SK-N-SH (cell line): ENCODE measurements at regions not wholly inside any gene's neighbourhood (a gene's known extent, or its start where the extent isn't known, plus 50 kb on each side); places are given as distances from the start of the nearest gene placed in this dataset.

Source experiments
- CTCF ChIA-PET: fragments of 300-600, 350-600 bp; formaldehyde crosslinking; extraction: SDS; loops from one replicate; lab custom pipeline; 2021; lab: Yijun Ruan, JAX
- POLR2A ChIA-PET: fragments of 350-600 bp; sonication (Branson Sonifier 250); formaldehyde crosslinking; extraction: SDS; loops from one replicate; lab custom pipeline; 2020; ENCODE audit warnings: antibody characterized with exemption, inconsistent platforms; lab: Yijun Ruan, JAX
- DNase-seq: peaks from one replicate; pipeline ENCODE4 v3.0.0; 2012
- H2AFZ ChIP-seq: fragments of 200-600 bp; sonication (generic); 2 replicates; pipeline ENCODE4 v1.8.1; 2016; ENCODE audit warnings: antibody characterized with exemption, mild to moderate bottlenecking, low read depth
- H3F3A ChIP-seq: fragments of 200-600 bp; sonication (generic); replicated peaks from 2 replicates; pipeline ENCODE3; 2016; ENCODE audit warnings: antibody characterized with exemption, mild to moderate bottlenecking; ENCODE audit not compliant: insufficient read depth
- H3K27ac ChIP-seq, 2 experiments: fragments of 200-500 bp in 1 of 2; fragments of 200-600 bp in 1 of 2; sonication (Bioruptor generic) in 1 of 2; sonication (generic), shearing (Covaris generic) in 1 of 2; 2 replicates each; pipeline versions ENCODE4 v1.5.1 to v1.6.1; 2014 to 2016; ENCODE audit warnings: low read depth in 2 of 2, inconsistent platforms in 1 of 2, low read length in 1 of 2, mild to moderate bottlenecking in 1 of 2, mixed read lengths in 1 of 2
- H3K27me3 ChIP-seq: fragments of 200-600 bp; sonication (generic), shearing (Covaris generic); 2 replicates; pipeline ENCODE4 v1.6.1; 2016; ENCODE audit warnings: mixed run types; ENCODE audit not compliant: insufficient read depth
- H3K36me3 ChIP-seq, 2 experiments: fragments of 200-500 bp in 1 of 2; fragments of 200-600 bp in 1 of 2; sonication (Bioruptor generic) in 1 of 2; sonication (generic) in 1 of 2; replicated peaks in 1 of 2; 2 replicates each; pipeline versions ENCODE3 to v1.5.1; 2014 to 2016; ENCODE audit warnings: low read length in 1 of 2, mild to moderate bottlenecking in 1 of 2; ENCODE audit not compliant: insufficient read depth in 2 of 2, control insufficient read depth in 1 of 2
- H3K4me1 ChIP-seq, 2 experiments: fragments of 200-500 bp in 1 of 2; fragments of 200-600 bp in 1 of 2; sonication (Bioruptor generic) in 1 of 2; sonication (generic), shearing (Covaris generic) in 1 of 2; 2 replicates each; pipeline versions ENCODE4 v1.5.1 to v1.6.1; 2014 to 2016; ENCODE audit warnings: low read depth in 1 of 2, low read length in 1 of 2, mixed run types in 1 of 2; ENCODE audit not compliant: insufficient read depth in 2 of 2, control insufficient read depth in 1 of 2
- H3K4me2 ChIP-seq: fragments of 200-600 bp; sonication (generic), shearing (Covaris generic); 2 replicates; pipeline ENCODE4 v1.6.1; 2017; ENCODE audit warnings: mixed run types
- H3K4me3 ChIP-seq, 2 experiments: fragments of 200-500 bp in 1 of 2; fragments of 200-600 bp in 1 of 2; sonication (Bioruptor generic) in 1 of 2; sonication (generic), shearing (Covaris generic) in 1 of 2; 2 replicates each; pipeline versions ENCODE4 v1.5.1 to v1.8.1; 2014 to 2016; ENCODE audit warnings: low read depth in 2 of 2, inconsistent platforms in 1 of 2, low read length in 1 of 2, mild to moderate bottlenecking in 1 of 2, mixed read lengths in 1 of 2, moderate library complexity in 1 of 2
- H3K79me2 ChIP-seq: fragments of 200-600 bp; sonication (generic); 2 replicates; pipeline ENCODE4 v1.8.1; 2017; ENCODE audit warnings: mild to moderate bottlenecking; ENCODE audit not compliant: insufficient read depth
- H3K9ac ChIP-seq: fragments of 200-600 bp; sonication (generic); 2 replicates; pipeline ENCODE4 v1.6.1; 2017; ENCODE audit warnings: mixed run types
- H3K9me2 ChIP-seq: fragments of 200-600 bp; sonication (generic); 2 replicates; pipeline ENCODE4 v1.6.1; 2017; ENCODE audit warnings: mixed run types
- H3K9me3 ChIP-seq: fragments of 200-600 bp; sonication (generic); 2 replicates; pipeline ENCODE4 v1.6.1; 2017; ENCODE audit warnings: mixed run types, mild to moderate bottlenecking, moderate library complexity
- H4K20me1 ChIP-seq: fragments of 200-600 bp; sonication (generic); 2 replicates; pipeline ENCODE4 v1.6.1; 2017; ENCODE audit warnings: mild to moderate bottlenecking, mixed run types; ENCODE audit not compliant: insufficient read depth
- EP300 ChIP-seq, 2 experiments: IDR thresholded peaks; 2 replicates each; pipeline versions ENCODE4 v1.4.0 to v1.6.1; 2012; ENCODE audit warnings: borderline replicate concordance in 1 of 2, low read depth in 1 of 2, low read length in 1 of 2
- EZH2phosphoT487 ChIP-seq: fragments of 200-600 bp; sonication (generic); IDR thresholded peaks from 2 replicates; pipeline ENCODE4 v1.6.1; 2017; ENCODE audit warnings: low read depth, mixed run types, mild to moderate bottlenecking, antibody characterized with exemption, moderate library complexity, borderline replicate concordance
- FOXJ3 ChIP-seq: sonication (generic); formaldehyde crosslinking; IDR thresholded peaks from 2 replicates; pipeline ENCODE4 v1.5.1; 2020; ENCODE audit warnings: mild to moderate bottlenecking, missing genetic modification reagents
- GABPA ChIP-seq: IDR thresholded peaks from 2 replicates; pipeline ENCODE4 v1.4.0; 2012; ENCODE audit warnings: low read depth, mild to moderate bottlenecking
- JUND ChIP-seq: IDR thresholded peaks from 2 replicates; pipeline ENCODE4 v1.4.0; 2012
- NRF1 ChIP-seq: IDR thresholded peaks from 2 replicates; pipeline ENCODE4 v1.6.1; 2012; ENCODE audit warnings: low read depth, mild to moderate bottlenecking, low read length
- RAD21 ChIP-seq: IDR thresholded peaks from 2 replicates; pipeline ENCODE4 v1.6.1; 2012; ENCODE audit warnings: mild to moderate bottlenecking, low read length
- RCOR1 ChIP-seq: fragments of 150-350 bp; IDR thresholded peaks from 2 replicates; pipeline ENCODE4 v1.6.1; 2017; ENCODE audit warnings: antibody characterized with exemption, low read length
- RFX5 ChIP-seq: IDR thresholded peaks from 2 replicates; pipeline ENCODE4 v1.6.1; 2012; ENCODE audit warnings: mild to moderate bottlenecking, improper control_type of control experiment, low read length
- SIN3A ChIP-seq: IDR thresholded peaks from 2 replicates; pipeline ENCODE4 v1.6.1; 2012; ENCODE audit warnings: low read depth, mild to moderate bottlenecking, low read length, moderate library complexity, borderline replicate concordance
- SMC3 ChIP-seq: IDR thresholded peaks from 2 replicates; pipeline ENCODE4 v1.6.1; 2012; ENCODE audit warnings: low read depth, low read length, improper control_type of control experiment
- TAF1 ChIP-seq: IDR thresholded peaks from 2 replicates; pipeline ENCODE4 v1.6.1; 2012; ENCODE audit warnings: low read depth, mild to moderate bottlenecking, low read length, moderate library complexity, borderline replicate concordance
- TCF12 ChIP-seq: IDR thresholded peaks from 2 replicates; pipeline ENCODE4 v1.4.0; 2012
- YY1 ChIP-seq: IDR thresholded peaks from 2 replicates; pipeline ENCODE4 v1.4.0; 2012; ENCODE audit warnings: low read depth, mild to moderate bottlenecking
- WGBS: methylation state at CpG from one replicate; pipeline ENCODE4 v1.1.6; 2017; ENCODE audit warnings: low lambda C conversion rate; 5-methylcytosine and 5-hydroxymethylcytosine counted together
- TF ChIP-seq, protein P1 (sequence below): IDR thresholded peaks from 2 replicates; pipeline ENCODE4 v1.4.0; 2012; ENCODE audit warnings: low read depth, borderline replicate concordance
- TF ChIP-seq, protein P2 (sequence below): fragments of 150-350 bp; IDR thresholded peaks from 2 replicates; pipeline ENCODE4 v1.6.1; 2016; ENCODE audit warnings: mild to moderate bottlenecking, low read depth, low read length
- TF ChIP-seq, protein P3 (sequence below): IDR thresholded peaks from 2 replicates; pipeline ENCODE4 v1.4.0; 2012; ENCODE audit warnings: low read depth, borderline replicate concordance
- TF ChIP-seq, protein P4 (sequence below): fragments of 200-600 bp; sonication (generic); IDR thresholded peaks from 2 replicates; pipeline ENCODE4 v1.6.1; 2017; ENCODE audit warnings: antibody characterized with exemption, mild to moderate bottlenecking, moderate library complexity

DNA sequence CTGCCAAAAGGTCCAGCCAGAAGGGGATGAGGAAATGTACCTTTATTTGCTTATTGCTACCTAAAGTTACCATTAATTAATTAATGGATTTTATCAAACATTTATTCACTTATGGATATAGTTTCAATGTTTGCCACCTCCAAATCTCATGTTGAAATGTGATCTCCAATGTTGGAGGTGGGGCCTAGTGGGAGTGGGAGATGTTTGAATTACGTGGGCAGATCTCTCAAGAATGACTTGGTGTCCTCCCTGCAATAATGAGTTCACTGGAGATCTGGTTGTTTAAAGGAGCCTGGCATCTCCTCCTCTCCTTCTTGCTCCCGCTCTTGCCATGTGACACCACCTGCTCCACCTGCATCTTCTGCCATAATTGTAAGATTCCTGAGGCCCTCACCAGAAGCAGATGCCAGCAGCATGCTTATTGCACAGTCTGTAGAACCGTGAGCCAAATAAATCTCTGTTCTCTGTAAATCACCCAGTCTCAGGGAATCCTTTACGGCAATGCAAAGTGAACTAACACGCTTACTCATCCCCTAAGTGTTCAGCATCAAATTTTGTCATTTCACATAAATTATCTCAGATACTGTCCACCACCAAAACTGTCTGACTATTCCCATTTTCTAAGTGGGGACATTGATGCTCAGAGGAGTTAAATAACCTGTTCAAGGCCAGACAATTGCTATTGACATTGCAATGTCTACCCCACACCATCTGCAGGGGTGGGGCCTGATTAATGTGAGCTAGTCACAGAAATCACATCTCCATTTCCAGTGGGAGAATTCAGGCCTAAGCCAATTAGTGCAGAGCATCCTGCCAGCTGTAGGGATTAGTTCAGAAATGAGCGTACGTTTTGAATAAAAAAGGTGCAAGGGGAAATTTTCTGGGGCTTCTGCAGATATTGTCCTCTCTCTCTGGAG, 51.6 kb upstream of the SYN3 start:
- no peaks in the 10 kb centered on the region for H3K36me3 ChIP-seq
- WGBS: 34% methylated on average over 7 of the region's 7 CpGs
- peaks cover 0 to 7% of the 10 kb centered on the region in 2 experiments; a peak in 2 of 4 replicates for H3K4me1 ChIP-seq
- ChIA-PET POLR2A (no interaction called here), CTCF (interaction anchor here (1.0 to 2.9 kb wide), 4 partner anchors 11 to 92 kb away, joined by 5 to 11 read pairs (median 7); partner anchors contain the start of gene SYN3)
- H3K9me2 ChIP-seq: no peaks in the 10 kb centered on the region
- DNase-seq: no peak
- no peak overlapping the region for H2AFZ ChIP-seq
- H3K9ac ChIP-seq: no peak overlapping the region
- H3K27ac ChIP-seq: no peak overlapping the region
- H3K9me3 ChIP-seq: no peaks in the 10 kb centered on the region
- no peak overlapping the region for H3K4me2 ChIP-seq
- no peaks in the 10 kb centered on the region for H4K20me1 ChIP-seq
- no peaks in the 10 kb centered on the region for H3K27me3 ChIP-seq
- H3K4me3 ChIP-seq: no peak overlapping the region
- H3K79me2 ChIP-seq: no peaks in the 10 kb centered on the region
- H3F3A ChIP-seq: no peaks in the 10 kb centered on the region
- TF ChIP-seq GABPA (no peak), TCF12 (no peak), NRF1 (no peak), EP300 (IDR thresholded peaks at IDR 0.05; ENCODE audit: borderline replicate concordance in 1 of 2, low read depth in 1 of 2, low read length in 1 of 2) (no peak), TAF1 (no peak), EZH2phosphoT487 (no peak), JUND (no peak), FOXJ3 (CRISPR knock-in tag) (no peak), YY1 (no peak), RCOR1 (no peak), SMC3 (no peak), RFX5 (no peak), RAD21 (no peak), SIN3A (no peak)
- TF ChIP-seq, protein P1, sequence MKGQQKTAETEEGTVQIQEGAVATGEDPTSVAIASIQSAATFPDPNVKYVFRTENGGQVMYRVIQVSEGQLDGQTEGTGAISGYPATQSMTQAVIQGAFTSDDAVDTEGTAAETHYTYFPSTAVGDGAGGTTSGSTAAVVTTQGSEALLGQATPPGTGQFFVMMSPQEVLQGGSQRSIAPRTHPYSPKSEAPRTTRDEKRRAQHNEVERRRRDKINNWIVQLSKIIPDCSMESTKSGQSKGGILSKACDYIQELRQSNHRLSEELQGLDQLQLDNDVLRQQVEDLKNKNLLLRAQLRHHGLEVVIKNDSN: no peak
- TF ChIP-seq, protein P2, sequence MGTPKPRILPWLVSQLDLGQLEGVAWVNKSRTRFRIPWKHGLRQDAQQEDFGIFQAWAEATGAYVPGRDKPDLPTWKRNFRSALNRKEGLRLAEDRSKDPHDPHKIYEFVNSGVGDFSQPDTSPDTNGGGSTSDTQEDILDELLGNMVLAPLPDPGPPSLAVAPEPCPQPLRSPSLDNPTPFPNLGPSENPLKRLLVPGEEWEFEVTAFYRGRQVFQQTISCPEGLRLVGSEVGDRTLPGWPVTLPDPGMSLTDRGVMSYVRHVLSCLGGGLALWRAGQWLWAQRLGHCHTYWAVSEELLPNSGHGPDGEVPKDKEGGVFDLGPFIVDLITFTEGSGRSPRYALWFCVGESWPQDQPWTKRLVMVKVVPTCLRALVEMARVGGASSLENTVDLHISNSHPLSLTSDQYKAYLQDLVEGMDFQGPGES: no peak
- TF ChIP-seq, protein P3, sequence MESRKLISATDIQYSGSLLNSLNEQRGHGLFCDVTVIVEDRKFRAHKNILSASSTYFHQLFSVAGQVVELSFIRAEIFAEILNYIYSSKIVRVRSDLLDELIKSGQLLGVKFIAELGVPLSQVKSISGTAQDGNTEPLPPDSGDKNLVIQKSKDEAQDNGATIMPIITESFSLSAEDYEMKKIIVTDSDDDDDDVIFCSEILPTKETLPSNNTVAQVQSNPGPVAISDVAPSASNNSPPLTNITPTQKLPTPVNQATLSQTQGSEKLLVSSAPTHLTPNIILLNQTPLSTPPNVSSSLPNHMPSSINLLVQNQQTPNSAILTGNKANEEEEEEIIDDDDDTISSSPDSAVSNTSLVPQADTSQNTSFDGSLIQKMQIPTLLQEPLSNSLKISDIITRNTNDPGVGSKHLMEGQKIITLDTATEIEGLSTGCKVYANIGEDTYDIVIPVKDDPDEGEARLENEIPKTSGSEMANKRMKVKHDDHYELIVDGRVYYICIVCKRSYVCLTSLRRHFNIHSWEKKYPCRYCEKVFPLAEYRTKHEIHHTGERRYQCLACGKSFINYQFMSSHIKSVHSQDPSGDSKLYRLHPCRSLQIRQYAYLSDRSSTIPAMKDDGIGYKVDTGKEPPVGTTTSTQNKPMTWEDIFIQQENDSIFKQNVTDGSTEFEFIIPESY: no peak
- TF ChIP-seq, protein P4, sequence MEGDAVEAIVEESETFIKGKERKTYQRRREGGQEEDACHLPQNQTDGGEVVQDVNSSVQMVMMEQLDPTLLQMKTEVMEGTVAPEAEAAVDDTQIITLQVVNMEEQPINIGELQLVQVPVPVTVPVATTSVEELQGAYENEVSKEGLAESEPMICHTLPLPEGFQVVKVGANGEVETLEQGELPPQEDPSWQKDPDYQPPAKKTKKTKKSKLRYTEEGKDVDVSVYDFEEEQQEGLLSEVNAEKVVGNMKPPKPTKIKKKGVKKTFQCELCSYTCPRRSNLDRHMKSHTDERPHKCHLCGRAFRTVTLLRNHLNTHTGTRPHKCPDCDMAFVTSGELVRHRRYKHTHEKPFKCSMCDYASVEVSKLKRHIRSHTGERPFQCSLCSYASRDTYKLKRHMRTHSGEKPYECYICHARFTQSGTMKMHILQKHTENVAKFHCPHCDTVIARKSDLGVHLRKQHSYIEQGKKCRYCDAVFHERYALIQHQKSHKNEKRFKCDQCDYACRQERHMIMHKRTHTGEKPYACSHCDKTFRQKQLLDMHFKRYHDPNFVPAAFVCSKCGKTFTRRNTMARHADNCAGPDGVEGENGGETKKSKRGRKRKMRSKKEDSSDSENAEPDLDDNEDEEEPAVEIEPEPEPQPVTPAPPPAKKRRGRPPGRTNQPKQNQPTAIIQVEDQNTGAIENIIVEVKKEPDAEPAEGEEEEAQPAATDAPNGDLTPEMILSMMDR: no peak
